Liver (tissue), 8 donors: ENCODE measurements at regions not wholly inside any gene's neighbourhood (a gene's known extent, or its start where the extent isn't known, plus 50 kb on each side); places are given as distances from the start of the nearest gene placed in this dataset.

ENCODE experiments used
- DNase-seq: peaks from one replicate; pipeline ENCODE4 v3.0.0-alpha.2; 2017; ENCODE audit warnings: low spot score
- H3K27ac ChIP-seq, 2 donors: one replicate each; pipeline ENCODE4 v1.7.0; 2013; ENCODE audit warnings: inconsistent platforms in 2 of 2, low read length in 2 of 2, control low read depth in 1 of 2, low read depth in 1 of 2, mild to moderate bottlenecking in 1 of 2
- H3K27me3 ChIP-seq, 4 donors: one replicate each; pipeline versions ENCODE4 v1.6.1 to v1.7.0; 2013; ENCODE audit warnings: low read length in 3 of 4, inconsistent platforms in 1 of 4, mild to moderate bottlenecking in 1 of 4, moderate library complexity in 1 of 4; ENCODE audit not compliant: control insufficient read depth in 4 of 4, insufficient read depth in 4 of 4
- H3K36me3 ChIP-seq, 4 donors: one replicate each; pipeline versions ENCODE4 v1.6.1 to v1.7.0; 2013; ENCODE audit warnings: low read length in 3 of 4, mild to moderate bottlenecking in 3 of 4, low read depth in 1 of 4, moderate library complexity in 1 of 4; ENCODE audit not compliant: control insufficient read depth in 4 of 4, insufficient read depth in 3 of 4
- H3K4me1 ChIP-seq, 4 donors: one replicate each; pipeline versions ENCODE4 v1.6.1 to v1.7.0; 2013; ENCODE audit warnings: low read length in 3 of 4, mild to moderate bottlenecking in 3 of 4, moderate library complexity in 1 of 4; ENCODE audit not compliant: control insufficient read depth in 4 of 4, insufficient read depth in 4 of 4
- H3K4me3 ChIP-seq, 3 donors: one replicate each; pipeline versions ENCODE4 v1.6.1 to v1.7.0; 2013; ENCODE audit warnings: low read length in 3 of 3, control low read depth in 1 of 3, low read depth in 1 of 3, mild to moderate bottlenecking in 1 of 3
- H3K9ac ChIP-seq, 2 donors: one replicate each; pipeline ENCODE4 v1.7.0; 2013; ENCODE audit warnings: low read length in 2 of 2, mild to moderate bottlenecking in 2 of 2, moderate library complexity in 2 of 2, control low read depth in 1 of 2, low read depth in 1 of 2
- H3K9me3 ChIP-seq, 4 donors: one replicate each; pipeline versions ENCODE4 v1.6.1 to v1.7.0; 2013; ENCODE audit warnings: low read length in 3 of 4; ENCODE audit not compliant: control insufficient read depth in 4 of 4
- ATF3 ChIP-seq: IDR thresholded peaks from 2 replicates; pipeline ENCODE4 v1.6.1; 2016; ENCODE audit warnings: antibody characterized with exemption
- CTCF ChIP-seq: fragments of 150-350 bp; IDR thresholded peaks from 2 replicates; pipeline ENCODE4 v1.5.1; 2017; ENCODE audit warnings: improper control_type of control experiment, low read depth, low read length; ENCODE audit not compliant: missing input control
- EGR1 ChIP-seq, 2 donors: IDR thresholded peaks; 2 replicates each; pipeline ENCODE4 v1.6.1; 2016 to 2018; ENCODE audit warnings: antibody characterized with exemption in 2 of 2, low read depth in 2 of 2
- FOXA1 ChIP-seq: IDR thresholded peaks from 2 replicates; pipeline ENCODE4 v1.6.1; 2016; ENCODE audit warnings: antibody characterized with exemption
- FOXA2 ChIP-seq: IDR thresholded peaks from 2 replicates; pipeline ENCODE4 v1.6.1; 2016; ENCODE audit warnings: antibody characterized with exemption
- GABPA ChIP-seq, 2 donors: IDR thresholded peaks in 1 of 2; conservative IDR thresholded peaks in 1 of 2; 2 replicates each; pipeline ENCODE4 v1.6.1; 2016; ENCODE audit warnings: antibody characterized with exemption in 2 of 2, mild to moderate bottlenecking in 1 of 2, moderate library complexity in 1 of 2
- HNF4A ChIP-seq, 2 donors: conservative IDR thresholded peaks; 2 replicates each; pipeline ENCODE4 v1.6.1; 2016; ENCODE audit warnings: antibody characterized with exemption in 2 of 2, mild to moderate bottlenecking in 2 of 2
- HNF4G ChIP-seq: IDR thresholded peaks from 2 replicates; pipeline ENCODE4 v1.6.1; 2016; ENCODE audit warnings: antibody characterized with exemption
- JUND ChIP-seq, 2 donors: IDR thresholded peaks; 2 replicates each; pipeline ENCODE4 v1.6.1; 2016; ENCODE audit warnings: antibody characterized with exemption in 2 of 2
- MAX ChIP-seq: IDR thresholded peaks from 2 replicates; pipeline ENCODE4 v1.6.1; 2016; ENCODE audit warnings: antibody characterized with exemption
- NR2F2 ChIP-seq: IDR thresholded peaks from 2 replicates; pipeline ENCODE4 v1.6.1; 2016; ENCODE audit warnings: antibody characterized with exemption
- RAD21 ChIP-seq, 2 donors: IDR thresholded peaks; 2 replicates each; pipeline ENCODE4 v1.6.1; 2016; ENCODE audit warnings: antibody characterized with exemption in 2 of 2, mild to moderate bottlenecking in 2 of 2
- REST ChIP-seq: IDR thresholded peaks from 2 replicates; pipeline ENCODE4 v1.6.1; 2016; ENCODE audit warnings: antibody characterized with exemption, mild to moderate bottlenecking
- RXRA ChIP-seq, 2 donors: IDR thresholded peaks; 2 replicates each; pipeline ENCODE4 v1.6.1; 2017 to 2018; ENCODE audit warnings: antibody characterized with exemption in 2 of 2, mild to moderate bottlenecking in 1 of 2
- SP1 ChIP-seq: IDR thresholded peaks from 2 replicates; pipeline ENCODE4 v1.6.1; 2018; ENCODE audit warnings: antibody characterized with exemption, mild to moderate bottlenecking
- TAF1 ChIP-seq: conservative IDR thresholded peaks from 2 replicates; pipeline ENCODE4 v1.6.1; 2016; ENCODE audit warnings: antibody characterized with exemption, mild to moderate bottlenecking
- YY1 ChIP-seq: IDR thresholded peaks from 2 replicates; pipeline ENCODE4 v1.6.1; 2016; ENCODE audit warnings: antibody characterized with exemption, mild to moderate bottlenecking
- ZBTB33 ChIP-seq: IDR thresholded peaks from 2 replicates; pipeline ENCODE4 v1.6.1; 2016; ENCODE audit warnings: antibody characterized with exemption
- WGBS: extraction: QIAGEN DNeasy Blood & Tissue Kit; methylation state at CpG from one replicate; pipeline ENCODE4 v1.1.7; 2013; 5-methylcytosine and 5-hydroxymethylcytosine counted together
- donor health status: healthy.
- donor health status: healthy.
- donor health status: healthy.
- donor health status: healthy.
- donor health status: healthy.

GRCh38 chr4:31949045-31949444 lies 1228.9 kb downstream of the PCDH7 start:
- H3K9ac ChIP-seq, result no peak overlapping the region
- TF ChIP-seq JUND (IDR thresholded peaks at IDR 0.05), result no peak
- TF ChIP-seq FOXA1, result no peak
- no peak for TF ChIP-seq TAF1
- no peak for TF ChIP-seq YY1
- TF ChIP-seq NR2F2, result no peak
- no peak for TF ChIP-seq GABPA (IDR thresholded peaks at IDR 0.05 in 1 of 2, conservative IDR thresholded peaks at IDR 0.05 in 1 of 2)
- no peak for TF ChIP-seq ATF3
- TF ChIP-seq SP1, result no peak
- TF ChIP-seq ZBTB33, result no peak
- no peak for TF ChIP-seq RAD21 (IDR thresholded peaks at IDR 0.05)
- no peak for TF ChIP-seq MAX
- TF ChIP-seq FOXA2, result no peak
- no peak for TF ChIP-seq REST
- no peak for TF ChIP-seq CTCF
- no peak for TF ChIP-seq EGR1 (IDR thresholded peaks at IDR 0.05; ENCODE audit: low read depth in 2 of 2)
- TF ChIP-seq HNF4A (conservative IDR thresholded peaks at IDR 0.05), result no peak
- TF ChIP-seq RXRA (IDR thresholded peaks at IDR 0.05), result no peak
- TF ChIP-seq HNF4G, result no peak
- H3K4me3 ChIP-seq, result no peak overlapping the region
- no peak overlapping the region for H3K27ac ChIP-seq
- no peaks in the 10 kb centered on the region for H3K9me3 ChIP-seq
- H3K4me1 ChIP-seq, result no peaks in the 10 kb centered on the region
- WGBS, result 79% methylated on average over 5 of the region's 5 CpGs
- H3K27me3 ChIP-seq, result peaks cover 0 to 3% (median 0%) of the 10 kb centered on the region in 4 donors
- DNase-seq, result no peak
- no peaks in the 10 kb centered on the region for H3K36me3 ChIP-seq
